ENCODE measurements at regions not wholly inside any gene's neighbourhood (a gene's known extent, or its start where the extent isn't known, plus 50 kb on each side); places are given as distances from the start of the nearest gene placed in this dataset.

DNA sequence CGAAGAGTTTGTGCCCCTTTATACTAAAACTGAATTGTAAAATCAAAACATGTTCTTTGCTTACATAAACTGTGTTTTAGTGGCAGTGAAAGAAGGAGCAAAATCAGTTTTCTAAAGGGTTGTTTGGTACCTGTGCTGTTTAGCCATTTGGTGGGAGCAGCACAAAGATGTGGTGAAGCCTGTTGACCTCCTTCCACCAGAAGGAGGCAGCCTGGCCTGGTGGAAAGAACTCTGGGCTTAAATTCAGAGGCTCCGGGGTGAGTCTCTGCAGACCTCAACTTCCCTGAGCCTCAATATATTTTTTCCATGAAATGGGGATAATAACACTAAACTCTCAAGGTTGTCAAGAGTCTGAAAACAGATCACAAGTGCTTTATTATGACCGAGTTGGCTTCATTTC is 502.5 kb downstream of the VRK1 start:
- no peaks in the 10 kb centered on the region for H3K9me1 ChIP-seq (replicated peaks; ENCODE audit: control insufficient read depth, extremely low read depth, insufficient read depth, low read length)
- no peak overlapping the region for H3K4me3 ChIP-seq (replicated peaks in 1 of 3; ENCODE audit: insufficient read depth in 1 of 3, low read depth in 1 of 3, low read length in 3 of 3)
- no peaks in the 10 kb centered on the region for H4K20me1 ChIP-seq (replicated peaks; ENCODE audit: control insufficient read depth, extremely low read depth, insufficient read depth, low read length)
- H3K36me3 ChIP-seq (ENCODE audit: control insufficient read depth in 2 of 2, extremely low read depth in 1 of 2, insufficient read depth in 2 of 2, low read length in 2 of 2) = no peaks in the 10 kb centered on the region
- no peak for DNase-seq (ENCODE audit: low read depth, low spot score)
- H3K79me2 ChIP-seq (ENCODE audit: control insufficient read depth, insufficient read depth, low read length) = no peaks in the 10 kb centered on the region
- H3K4me2 ChIP-seq (ENCODE audit: insufficient read depth, low read length) = no peak overlapping the region
- no TSS peak for BruUV-seq (replicated peaks)
- TF ChIP-seq EZH2 (IDR thresholded peaks at IDR 0.05; ENCODE audit: borderline replicate concordance, low read depth, low read length, severe bottlenecking) (no peak), FOS (IDR thresholded peaks at IDR 0.05; ENCODE audit: borderline replicate concordance, insufficient read depth, low read length) (no peak), POLR2A (IDR thresholded peaks at IDR 0.05; ENCODE audit: low read depth, low read length) (no peak), JUN (IDR thresholded peaks at IDR 0.05; ENCODE audit: borderline replicate concordance, insufficient read depth, insufficient read length, low read depth) (no peak), GATA2 (IDR thresholded peaks at IDR 0.05; ENCODE audit: insufficient read depth, insufficient read length, low read depth, low read length) (no peak), MYC (IDR thresholded peaks at IDR 0.05; ENCODE audit: low read depth, low read length) (no peak), POLR2AphosphoS5 (IDR thresholded peaks at IDR 0.05; ENCODE audit: insufficient read depth, low read depth, low read length) (no peak)
- TF ChIP-seq, protein P1, sequence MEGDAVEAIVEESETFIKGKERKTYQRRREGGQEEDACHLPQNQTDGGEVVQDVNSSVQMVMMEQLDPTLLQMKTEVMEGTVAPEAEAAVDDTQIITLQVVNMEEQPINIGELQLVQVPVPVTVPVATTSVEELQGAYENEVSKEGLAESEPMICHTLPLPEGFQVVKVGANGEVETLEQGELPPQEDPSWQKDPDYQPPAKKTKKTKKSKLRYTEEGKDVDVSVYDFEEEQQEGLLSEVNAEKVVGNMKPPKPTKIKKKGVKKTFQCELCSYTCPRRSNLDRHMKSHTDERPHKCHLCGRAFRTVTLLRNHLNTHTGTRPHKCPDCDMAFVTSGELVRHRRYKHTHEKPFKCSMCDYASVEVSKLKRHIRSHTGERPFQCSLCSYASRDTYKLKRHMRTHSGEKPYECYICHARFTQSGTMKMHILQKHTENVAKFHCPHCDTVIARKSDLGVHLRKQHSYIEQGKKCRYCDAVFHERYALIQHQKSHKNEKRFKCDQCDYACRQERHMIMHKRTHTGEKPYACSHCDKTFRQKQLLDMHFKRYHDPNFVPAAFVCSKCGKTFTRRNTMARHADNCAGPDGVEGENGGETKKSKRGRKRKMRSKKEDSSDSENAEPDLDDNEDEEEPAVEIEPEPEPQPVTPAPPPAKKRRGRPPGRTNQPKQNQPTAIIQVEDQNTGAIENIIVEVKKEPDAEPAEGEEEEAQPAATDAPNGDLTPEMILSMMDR (IDR thresholded peaks at IDR 0.05; ENCODE audit: extremely low read depth in 1 of 2, insufficient read depth in 1 of 2, low read depth in 1 of 2, low read length in 2 of 2) = no peak
- TF ChIP-seq, protein P2, sequence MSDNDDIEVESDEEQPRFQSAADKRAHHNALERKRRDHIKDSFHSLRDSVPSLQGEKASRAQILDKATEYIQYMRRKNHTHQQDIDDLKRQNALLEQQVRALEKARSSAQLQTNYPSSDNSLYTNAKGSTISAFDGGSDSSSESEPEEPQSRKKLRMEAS (IDR thresholded peaks at IDR 0.05; ENCODE audit: insufficient read depth, insufficient read length) = no peak
- no peaks in the 10 kb centered on the region for H3K27me3 ChIP-seq (ENCODE audit: control insufficient read depth in 2 of 2, insufficient read depth in 2 of 2, low read length in 2 of 2)
- no peak for FAIRE-seq
- no peak overlapping the region for H3K9ac ChIP-seq (replicated peaks; ENCODE audit: extremely low read depth, insufficient read depth, low read length)
- intact Hi-C loops (cut with micrococcal nuclease) (no loop called here), dilution Hi-C loops (cut with MboI; ENCODE audit: extremely low pct_ligation_motif_present, low sequenced_read_pairs) (no loop called here)
- POLR2A ChIA-PET = no interaction called here
- no peak overlapping the region for H3K27ac ChIP-seq (ENCODE audit: insufficient read depth, low read depth, low read length)
- no peaks in the 10 kb centered on the region for H3K4me1 ChIP-seq (ENCODE audit: control insufficient read depth, extremely low read depth, insufficient read depth, low read length)
- H3K9me3 ChIP-seq (replicated peaks; ENCODE audit: control insufficient read depth, insufficient read depth, low read length) = no peaks in the 10 kb centered on the region
- CTCF ChIA-PET = no interaction called here
- H2AFZ ChIP-seq (ENCODE audit: low read depth, low read length) = no peak overlapping the region
